ENCODE measurements at regions not wholly inside any gene's neighbourhood (a gene's known extent, or its start where the extent isn't known, plus 50 kb on each side); places are given as distances from the start of the nearest gene placed in this dataset.
"Not testable (repeated sequence)": the region's sequence is repeated elsewhere in the genome, so short reads cannot be mapped to it uniquely, and the experiment has no call there.

DNA sequence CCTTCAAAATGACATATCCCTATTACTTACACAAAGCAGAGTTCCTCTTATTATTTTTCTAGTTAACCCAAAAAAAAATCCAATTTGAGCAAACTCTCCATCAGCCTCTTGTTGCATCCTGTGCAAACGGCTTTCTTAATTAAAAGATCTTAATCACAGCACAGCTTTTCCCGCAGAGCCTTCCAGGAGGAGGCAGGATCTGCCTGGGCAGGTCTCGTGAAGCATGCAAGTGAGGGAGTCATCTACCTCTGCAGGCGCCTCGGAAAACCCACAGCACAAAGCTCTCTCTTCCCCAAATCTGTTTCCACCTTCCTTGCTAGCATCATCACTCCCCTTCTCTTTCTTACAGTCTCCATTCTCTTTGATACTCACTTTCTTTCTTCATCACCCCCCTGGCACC lies 100.4 kb downstream of the EN1 start:
- intact Hi-C loops (cut with DNase I): no loop called here
- ATAC-seq: no peak
- DNase-seq: no peak

DNA sequence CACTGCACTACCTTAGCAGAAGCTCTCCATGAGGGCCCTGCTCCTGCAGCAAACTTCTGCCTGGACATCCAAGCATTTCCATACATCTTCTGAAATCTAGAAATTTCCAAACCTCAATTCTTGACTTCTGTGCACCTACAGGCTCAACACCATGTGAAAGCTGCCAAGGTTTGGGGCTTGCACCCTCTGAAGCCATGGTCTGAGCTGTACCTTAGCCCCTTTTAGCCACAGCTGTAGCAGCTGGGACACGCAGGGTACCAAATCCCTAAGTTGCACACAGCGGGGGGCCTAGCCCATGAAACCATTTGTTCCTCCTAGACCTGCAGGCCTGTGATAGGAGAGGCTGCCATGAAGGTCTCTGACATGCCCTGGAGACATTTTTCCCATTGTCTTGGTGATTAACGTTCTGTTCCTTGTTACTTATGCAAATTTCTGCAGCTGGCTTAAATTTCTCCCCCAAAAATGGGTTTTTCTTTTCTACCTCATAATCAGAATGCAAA lies 102.7 kb downstream of the EN1 start:
- ATAC-seq; DNase-seq; intact Hi-C loops (cut with DNase I): not testable (repeated sequence)

DNA sequence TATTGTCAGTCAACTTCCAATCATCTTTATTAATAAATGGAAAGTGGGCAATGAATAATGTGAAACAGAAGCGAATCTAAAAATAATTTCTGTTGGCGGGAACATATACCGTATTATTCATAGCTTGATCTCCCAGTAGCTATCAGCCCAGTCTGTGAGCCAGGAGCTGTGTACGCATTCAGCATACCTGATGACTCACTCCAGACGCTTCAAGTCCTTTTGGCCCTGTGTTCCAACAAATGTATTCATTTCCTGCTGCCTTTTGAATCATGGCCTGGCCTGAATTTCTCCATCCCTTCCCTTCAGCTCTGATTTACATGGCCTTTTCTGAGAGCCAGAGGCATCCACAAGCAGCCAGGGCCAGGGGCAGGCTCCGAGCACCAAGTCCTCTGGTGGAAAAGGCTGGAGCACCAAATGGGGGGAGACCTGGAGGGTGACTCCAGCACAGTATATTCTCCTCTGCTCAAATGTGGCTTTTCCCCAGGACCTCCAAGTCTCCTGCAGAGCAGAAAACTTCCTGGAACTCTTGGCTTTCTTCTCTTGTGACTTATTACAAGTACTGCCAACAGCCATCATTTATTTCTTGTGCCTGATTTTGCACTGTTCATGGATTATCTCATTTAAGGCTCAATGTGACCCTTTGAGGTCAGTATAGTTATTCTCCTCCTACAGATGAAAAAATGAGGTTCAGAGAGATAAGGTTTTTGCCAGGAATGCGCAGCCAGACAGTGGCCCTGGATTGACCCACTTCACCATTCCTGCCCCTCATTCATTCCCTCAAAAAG lies 108.7 kb downstream of the EN1 start:
- DNase-seq: peak; percentile 35
- ATAC-seq: peak; percentile 47 to 99
- intact Hi-C loops (cut with DNase I): no loop called here

DNA sequence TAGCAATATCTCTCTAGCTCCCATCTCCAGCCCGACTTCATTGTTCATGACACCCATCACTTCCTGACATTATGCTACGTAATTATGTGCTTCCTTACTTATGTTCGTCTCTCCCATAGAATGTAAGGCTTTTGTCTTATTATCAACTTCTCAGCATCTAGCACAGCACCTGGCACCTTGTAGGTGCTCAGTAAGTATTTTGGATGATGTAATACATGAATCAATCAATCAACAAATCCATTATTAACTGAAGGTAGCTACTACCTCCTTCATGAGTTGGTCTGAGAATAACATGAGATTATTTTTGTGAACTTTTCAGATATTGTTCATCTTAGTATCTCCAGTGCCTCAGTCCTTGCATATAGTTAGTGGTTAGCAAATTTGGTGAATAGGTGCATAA lies 109.3 kb downstream of the EN1 start:
- intact Hi-C loops (cut with DNase I): no loop called here
- ATAC-seq: no peak
- DNase-seq: no peak

DNA sequence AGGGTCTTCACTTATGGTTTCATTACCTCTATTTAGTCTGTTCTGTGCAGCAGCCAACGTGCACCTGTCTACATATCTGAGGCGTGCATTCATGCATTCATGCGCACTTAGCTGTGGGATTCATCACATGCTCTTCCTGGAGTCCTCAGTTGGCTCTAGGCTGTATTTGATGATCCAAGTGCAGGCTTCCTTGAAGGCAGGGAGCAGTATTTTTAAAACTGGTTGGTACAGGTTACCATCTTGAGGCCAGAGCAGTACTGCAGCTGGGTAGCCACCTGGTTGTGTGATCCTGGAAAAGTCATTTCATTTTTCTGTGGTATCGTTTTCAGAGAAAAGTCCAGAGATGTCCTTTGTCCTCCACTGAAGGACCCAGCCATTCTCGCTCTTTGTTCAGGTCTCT lies 109.8 kb downstream of the EN1 start:
- DNase-seq: no peak
- intact Hi-C loops (cut with DNase I): no loop called here
- ATAC-seq: no peak

DNA sequence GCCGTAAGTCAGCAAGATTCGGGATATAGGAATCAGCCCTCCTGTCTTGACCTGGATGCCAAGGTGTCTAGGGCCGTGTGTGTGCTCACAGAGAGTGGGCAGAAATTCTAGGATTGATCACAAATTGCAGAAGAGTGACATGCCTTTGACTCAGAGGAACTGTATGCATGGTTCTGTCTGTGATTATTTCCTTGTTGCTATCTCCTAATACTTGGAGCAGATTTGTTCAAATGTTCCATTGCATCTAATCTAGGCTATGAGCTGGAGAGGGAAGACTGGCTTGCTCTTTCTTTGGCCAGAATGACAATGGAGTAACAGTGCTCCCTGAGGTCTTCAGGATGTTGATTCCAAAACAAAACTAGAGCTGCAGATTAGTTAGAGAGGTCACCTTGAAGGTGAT lies 115.0 kb downstream of the EN1 start:
- no peak for ATAC-seq
- intact Hi-C loops (cut with DNase I): no loop called here
- DNase-seq: no peak

DNA sequence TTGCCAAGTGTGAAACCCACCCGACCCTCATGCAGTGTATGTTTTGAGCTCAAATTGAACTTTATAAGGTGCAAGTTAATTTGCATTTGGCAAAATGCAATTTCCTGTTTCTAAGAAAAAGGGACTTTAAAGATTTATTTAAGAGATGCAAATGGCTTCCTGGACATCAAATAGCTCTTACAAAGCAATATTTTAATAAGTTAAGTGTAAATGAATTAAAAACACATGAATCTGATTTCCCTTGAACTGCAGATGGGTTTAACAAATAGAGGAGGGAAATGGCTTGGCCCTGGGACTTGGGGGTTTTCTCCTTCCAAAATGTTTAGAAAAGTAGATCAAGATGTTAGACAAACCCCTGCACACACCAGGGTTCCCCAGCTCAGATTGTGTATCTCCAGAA lies 116.0 kb downstream of the EN1 start:
- DNase-seq: no peak
- intact Hi-C loops (cut with DNase I): no loop called here
- no peak for ATAC-seq

DNA sequence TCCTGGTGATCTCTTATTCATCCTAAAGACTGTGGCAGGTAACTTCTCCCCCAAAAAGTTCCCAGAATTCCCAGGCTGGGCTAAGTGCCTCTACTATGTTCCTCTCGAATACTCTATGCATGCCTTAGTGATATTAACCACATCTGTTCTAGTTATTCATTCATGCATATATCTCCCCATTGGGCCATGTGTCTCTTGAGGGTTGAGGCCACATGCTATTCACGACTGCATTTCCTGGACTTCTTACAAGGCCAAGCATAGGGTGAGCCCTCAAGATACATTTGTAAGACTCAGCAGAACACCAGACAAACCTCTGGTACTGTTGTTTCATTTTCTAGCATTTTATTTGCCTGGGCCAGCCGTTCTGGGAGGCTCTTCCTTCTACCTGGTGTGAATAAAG lies 117.0 kb downstream of the EN1 start:
- intact Hi-C loops (cut with DNase I): no loop called here
- DNase-seq (no peak), ATAC-seq (no peak)

DNA sequence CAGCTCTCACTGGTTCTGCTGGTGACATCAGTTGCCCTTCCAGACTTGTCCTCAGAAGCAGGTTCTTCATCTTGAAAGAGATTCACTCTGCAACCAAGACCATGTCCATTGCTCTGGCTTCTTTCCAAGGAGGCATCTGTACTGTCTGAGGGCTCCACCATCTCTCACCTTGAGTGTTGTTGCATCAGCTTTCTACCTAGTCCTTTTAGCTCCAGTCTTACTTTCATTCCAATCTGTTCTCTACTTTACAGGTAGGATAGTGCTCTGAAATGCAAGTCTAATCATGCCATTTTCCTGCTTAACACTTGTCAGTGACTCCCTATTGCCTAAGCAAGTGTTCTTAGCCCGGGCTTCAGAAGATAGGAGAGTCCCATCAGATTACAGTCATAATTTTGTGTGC lies 117.7 kb downstream of the EN1 start:
- intact Hi-C loops (cut with DNase I): no loop called here
- ATAC-seq (no peak), DNase-seq (no peak)

DNA sequence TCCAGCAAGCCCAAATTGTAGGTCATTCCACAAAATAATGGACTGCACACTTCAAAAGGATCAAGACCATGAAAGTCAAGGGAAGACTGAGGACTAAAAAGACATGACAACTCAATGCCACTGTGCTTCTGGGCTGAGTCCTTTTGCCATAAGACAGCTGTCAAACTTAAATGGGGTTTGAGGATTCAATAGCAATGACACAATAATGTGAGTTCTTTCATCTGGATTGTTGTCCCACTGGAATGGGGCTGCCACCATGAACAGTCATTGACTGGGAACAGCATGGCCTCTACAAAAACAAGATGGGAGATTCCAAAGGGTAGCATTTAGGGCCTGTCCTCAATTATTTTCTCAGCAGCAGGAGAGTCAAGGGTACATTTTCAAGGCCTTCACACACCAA lies 118.5 kb downstream of the EN1 start:
- DNase-seq (no peak), ATAC-seq (no peak)
- intact Hi-C loops (cut with DNase I): no loop called here

DNA sequence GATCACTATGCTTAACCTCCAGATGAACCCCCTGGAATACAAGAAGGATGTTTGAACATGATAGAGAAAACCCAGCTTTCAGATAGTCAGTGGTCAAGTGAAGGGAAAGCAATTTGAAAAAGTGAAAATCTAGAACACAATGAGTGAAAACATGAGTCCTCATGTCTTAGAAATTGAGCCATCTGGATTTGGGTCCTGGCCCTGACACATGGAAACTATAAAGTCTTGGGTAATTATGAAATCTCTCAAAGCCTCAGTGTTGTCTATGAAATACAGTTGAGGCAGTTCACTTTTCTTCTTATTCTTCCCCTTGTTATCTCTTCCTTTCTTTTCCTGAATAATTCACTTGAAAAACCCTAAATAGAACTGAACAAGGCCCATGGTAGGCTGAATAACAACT lies 120.6 kb downstream of the EN1 start:
- no peak for ATAC-seq
- DNase-seq: no peak
- intact Hi-C loops (cut with DNase I): no loop called here

DNA sequence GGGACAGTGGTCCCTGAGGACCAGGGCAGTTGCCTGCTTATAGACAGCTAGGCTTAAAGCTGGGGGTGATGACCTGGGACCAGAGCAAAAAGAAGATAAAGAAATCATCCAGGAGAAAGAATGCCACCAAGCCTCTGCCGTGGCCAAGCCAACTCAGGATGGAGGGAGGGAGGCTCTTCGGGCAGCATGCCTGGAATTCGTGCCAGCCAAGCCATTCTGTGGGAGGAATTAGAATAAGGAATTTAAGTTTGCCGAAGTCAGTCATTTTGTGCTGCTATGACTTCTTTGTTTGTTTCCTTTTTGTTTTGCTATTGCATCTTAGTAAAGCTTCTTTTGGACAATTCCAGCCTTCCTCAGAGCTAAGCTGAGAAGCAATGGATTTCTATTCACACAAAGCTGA lies 124.1 kb downstream of the EN1 start:
- intact Hi-C loops (cut with DNase I): no loop called here
- DNase-seq (no peak), ATAC-seq (peak in 1 of 2 donors; percentile 30)

DNA sequence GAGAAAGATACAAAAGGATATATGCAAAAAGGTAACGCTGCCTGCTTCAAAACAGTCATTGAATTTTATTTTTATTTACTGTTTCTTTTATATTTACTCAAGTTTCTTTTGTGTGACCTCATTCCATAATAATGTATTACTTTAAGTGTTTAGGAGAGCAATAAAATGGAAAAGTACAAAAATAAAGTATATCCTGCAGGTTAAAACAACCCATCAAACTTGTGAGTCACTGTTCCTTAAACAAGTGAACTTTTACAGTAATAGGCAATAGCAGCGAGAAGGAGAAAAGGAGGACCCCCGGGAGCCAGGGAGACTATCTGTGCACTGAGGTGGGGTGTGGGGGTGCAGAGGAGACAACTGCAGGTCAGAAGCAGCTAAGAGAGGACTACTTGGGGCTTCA lies 124.5 kb downstream of the EN1 start:
- intact Hi-C loops (cut with DNase I): no loop called here
- DNase-seq (no peak), ATAC-seq (no peak)

DNA sequence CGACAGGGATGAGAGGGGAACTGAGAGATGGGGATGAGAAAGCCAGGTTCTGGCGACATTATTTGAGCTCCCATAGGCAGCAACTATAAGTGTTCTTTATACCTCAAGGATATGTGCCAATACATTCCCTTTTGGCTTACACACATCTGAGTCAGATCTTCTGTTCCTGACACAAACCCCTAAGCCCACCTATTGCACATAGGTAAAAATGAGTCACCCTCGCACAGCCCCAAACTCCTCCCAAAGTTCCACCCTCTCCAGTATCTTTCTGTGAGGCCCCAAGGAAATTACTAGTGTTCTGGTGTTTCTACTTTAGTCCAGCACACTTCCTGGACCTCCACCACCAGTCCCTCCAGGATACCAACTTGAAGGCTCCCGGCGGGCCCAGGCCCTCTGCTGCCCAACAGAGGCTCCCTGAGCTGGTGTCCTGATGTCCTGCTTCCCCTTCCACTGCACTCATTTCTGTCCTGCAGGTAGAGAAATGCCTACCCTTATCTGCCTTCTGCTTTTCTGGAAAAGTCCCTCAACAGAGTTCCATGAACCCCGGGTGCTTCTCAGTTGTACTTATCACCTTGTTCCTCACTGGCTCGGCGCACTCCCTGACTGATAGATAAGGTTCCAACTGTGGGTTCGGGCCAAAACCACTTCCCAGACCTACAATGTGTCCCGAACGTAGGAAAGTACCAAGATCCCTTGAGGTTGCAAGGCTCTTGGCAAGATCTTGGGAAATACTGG lies 125.5 kb downstream of the EN1 start:
- DNase-seq (no peak), ATAC-seq (no peak)
- intact Hi-C loops (cut with DNase I): no loop called here

DNA sequence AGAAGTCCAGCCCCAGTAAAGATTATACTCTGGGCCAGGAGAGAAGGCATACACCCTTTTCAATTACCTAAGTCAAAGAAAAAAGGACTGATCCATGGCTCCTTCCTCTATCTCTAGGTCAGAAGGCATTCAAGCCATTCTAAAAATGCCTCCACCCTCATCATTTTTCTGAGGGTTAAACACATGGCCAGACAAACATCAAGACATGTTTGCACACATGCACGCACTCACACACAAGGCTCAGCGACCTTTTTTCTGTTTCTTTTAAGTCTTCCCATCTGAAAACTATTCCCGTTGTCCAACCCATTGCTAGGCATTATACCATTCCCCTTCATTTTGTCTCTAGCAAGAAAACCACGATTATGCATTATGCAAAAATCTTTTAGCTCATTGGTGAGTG lies 126.6 kb downstream of the EN1 start:
- DNase-seq (no peak), ATAC-seq (no peak)
- intact Hi-C loops (cut with DNase I): no loop called here

DNA sequence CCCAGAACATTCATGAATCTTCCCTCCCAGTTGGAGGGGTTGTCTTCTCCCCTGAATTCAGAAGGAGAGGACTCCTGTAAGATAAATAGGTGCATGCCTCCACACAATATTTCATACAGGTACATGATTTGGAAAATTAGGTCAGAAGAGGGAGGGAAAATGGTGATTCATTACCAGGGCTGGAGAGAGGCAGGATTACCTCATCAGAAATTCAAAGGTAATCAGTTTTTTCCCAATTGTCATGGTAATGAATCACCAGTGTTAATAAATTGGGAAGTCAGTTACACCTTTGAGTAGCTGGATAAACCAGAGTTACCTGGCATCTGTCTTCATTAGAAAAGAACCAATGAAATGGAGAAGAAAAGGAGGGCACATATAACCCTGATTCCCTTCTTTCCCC lies 128.5 kb downstream of the EN1 start:
- intact Hi-C loops (cut with DNase I): no loop called here

DNA sequence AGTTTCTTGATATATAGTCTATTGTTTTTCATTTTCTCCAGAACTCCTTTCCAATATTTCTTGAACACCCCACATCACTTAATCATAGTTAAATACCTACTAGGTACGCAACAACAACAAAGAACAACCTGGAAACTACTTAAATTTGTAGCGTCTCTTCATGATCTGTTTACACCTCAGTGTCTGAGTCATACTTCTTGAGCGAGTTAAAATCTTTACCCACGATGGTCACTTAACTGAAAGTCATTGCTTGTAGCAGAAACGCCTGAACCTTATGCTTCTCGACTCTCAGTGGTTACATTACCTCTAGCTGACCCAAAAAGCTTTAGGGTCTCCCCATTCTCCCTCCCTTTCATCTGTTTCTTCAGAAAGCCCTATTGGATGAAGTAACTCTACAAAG lies 131.3 kb downstream of the EN1 start:
- no peak for ATAC-seq
- intact Hi-C loops (cut with DNase I): no loop called here
- DNase-seq: no peak

More for the DNA sequence above, 128.5 kb downstream of the EN1 start:
- no peak for DNase-seq
- peak in 1 of 2 donors; percentile 45 for ATAC-seq

DNA sequence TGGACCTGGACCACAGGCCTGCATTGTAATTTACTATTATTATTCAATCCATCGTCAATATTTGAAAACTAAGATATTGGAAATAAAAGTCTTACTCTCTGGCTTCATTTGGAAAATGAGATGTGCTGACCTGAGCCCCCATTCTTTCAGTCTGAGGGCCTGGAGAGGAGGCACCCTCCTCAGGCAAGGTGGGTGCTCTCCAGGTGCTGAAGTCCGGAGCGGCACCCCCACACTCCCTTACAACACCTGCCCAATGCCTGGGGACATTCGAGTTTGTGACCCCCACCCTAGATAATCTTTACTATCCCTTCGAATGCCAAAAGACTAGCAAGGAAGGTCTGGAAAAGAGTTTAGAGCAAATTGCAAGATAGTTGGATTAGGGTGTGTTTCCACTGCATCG lies 133.3 kb downstream of the EN1 start:
- ATAC-seq (no peak), DNase-seq (no peak)
- intact Hi-C loops (cut with DNase I): no loop called here

DNA sequence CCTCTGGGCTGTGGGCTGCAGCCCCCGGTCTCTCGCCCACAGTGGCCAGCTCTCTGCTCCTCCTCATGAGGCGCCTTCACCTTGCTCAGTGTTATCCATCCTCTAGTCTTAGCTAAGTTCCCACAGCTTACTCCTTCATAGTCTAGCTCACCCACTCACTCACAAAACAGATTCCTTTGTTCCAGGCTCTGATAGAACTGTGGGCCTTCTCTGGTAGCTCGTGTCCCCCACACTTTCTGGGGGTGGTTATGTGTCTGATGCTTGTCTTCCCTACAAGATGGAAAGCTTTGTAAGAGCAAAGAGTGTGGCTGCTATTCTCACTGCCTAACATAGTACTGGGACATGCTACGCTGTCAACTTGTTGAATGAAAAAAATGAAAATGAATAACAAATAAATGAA lies 135.8 kb downstream of the EN1 start:
- no peak for ATAC-seq
- intact Hi-C loops (cut with DNase I): no loop called here
- DNase-seq: no peak

DNA sequence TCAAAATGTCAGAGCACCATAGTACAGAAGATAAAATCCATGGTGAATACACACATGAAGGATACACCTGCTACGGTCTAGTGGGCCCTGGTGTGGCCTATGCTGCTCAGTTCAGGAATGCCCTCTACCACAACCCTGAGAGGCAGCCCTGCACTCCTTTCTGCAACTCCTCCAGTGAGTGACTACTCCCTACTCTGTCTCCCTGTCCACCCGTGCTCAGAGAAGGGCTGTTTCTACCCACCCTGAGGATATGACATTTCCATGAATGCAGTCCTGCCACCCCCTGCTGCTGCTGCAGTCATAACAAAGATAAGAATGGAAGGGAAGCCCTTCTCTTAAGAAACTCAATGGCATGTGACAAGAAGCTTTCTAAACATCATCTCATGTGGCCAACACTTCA lies 137.0 kb downstream of the EN1 start:
- DNase-seq (no peak), ATAC-seq (no peak)
- intact Hi-C loops (cut with DNase I): no loop called here

DNA sequence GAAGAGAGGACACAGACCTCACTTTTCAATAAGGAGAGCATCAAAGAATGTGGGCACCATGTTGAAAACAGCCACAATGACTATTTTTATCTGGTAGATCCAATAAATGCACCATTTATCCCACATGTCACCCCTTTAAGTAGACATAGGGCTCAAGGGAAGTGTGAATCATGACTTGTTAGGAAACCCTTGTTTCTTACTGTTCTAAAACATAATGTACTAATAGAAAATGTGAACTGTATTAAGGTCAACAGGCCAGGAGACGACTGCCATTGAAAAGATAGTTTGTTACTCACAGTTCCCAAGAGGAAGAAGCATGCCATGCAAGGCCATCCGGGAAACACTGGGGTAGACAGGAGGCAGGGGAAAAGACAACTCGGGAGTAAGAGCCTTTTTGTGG lies 137.7 kb downstream of the EN1 start:
- intact Hi-C loops (cut with DNase I): no loop called here
- ATAC-seq (no peak), DNase-seq (no peak)

Data from left cardiac atrium (tissue), 4 donors.